ENCODE measurements at regions not wholly inside any gene's neighbourhood (a gene's known extent, or its start where the extent isn't known, plus 50 kb on each side); places are given as distances from the start of the nearest gene placed in this dataset.

DNA sequence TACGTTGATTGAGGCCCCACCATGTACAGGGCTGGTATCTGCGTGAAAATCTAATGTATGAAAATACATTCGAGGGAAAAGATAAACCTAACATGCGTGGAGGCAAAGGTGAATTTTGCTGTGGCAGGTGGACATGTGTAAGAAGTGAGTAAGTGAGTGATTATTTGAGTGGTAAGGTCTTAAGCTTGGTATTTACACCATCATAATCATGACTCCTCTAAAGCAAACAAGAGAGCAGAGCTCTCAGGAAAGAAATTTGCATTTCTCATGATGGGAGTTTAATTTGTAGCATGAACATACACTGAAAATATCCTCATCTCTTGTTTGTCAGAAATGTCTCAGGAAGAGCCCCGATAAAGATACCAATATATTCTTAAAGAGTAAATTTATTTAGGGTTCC lies 260.6 kb downstream of the PSAT1 start:
- intact Hi-C loops (cut with micrococcal nuclease; ENCODE audit: unreplicated experiment) = no loop called here

DNA sequence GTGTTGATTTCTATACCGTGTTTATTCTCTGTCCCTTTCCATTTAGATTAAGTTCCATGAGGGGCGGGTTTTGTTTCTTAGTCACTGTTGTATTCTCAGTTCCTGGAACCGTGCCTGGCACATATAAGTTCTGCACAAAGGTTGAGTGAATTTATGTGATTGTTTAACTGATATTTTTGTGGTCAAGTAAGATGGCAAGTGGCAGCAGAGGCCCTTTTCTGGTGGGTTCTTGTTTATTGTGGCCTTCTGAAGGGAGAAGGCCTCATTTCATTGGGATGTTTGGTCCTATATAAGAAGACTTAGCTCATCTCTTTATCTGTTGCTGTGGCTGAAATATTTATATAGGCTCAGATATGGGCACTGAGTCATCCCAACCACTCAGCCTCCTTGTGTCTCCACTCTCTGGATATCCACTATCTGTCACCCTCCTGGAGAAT lies 262.5 kb downstream of the PSAT1 start:
- CTCF ChIA-PET = no interaction called here
- H3K4me1 Mint-ChIP-seq (ENCODE audit: low read depth, unreplicated experiment) = no peaks in the 10 kb centered on the region
- no peaks in the 10 kb centered on the region for H3K27me3 Mint-ChIP-seq (ENCODE audit: unreplicated experiment)

More for the DNA sequence above, 260.6 kb downstream of the PSAT1 start:
- Mint-ChIP-seq H3K9me3 (ENCODE audit: low read depth, unreplicated experiment) (peaks cover 2% of the 10 kb centered on the region), H3K27ac (ENCODE audit: unreplicated experiment) (no peak overlapping the region), H3K36me3 (ENCODE audit: insufficient read depth, unreplicated experiment) (no peaks in the 10 kb centered on the region), H3K27me3 (ENCODE audit: unreplicated experiment) (no peaks in the 10 kb centered on the region), H3K4me1 (ENCODE audit: low read depth, unreplicated experiment) (no peaks in the 10 kb centered on the region), H3K4me3 (ENCODE audit: low read depth, unreplicated experiment) (no peak overlapping the region)
- TF ChIP-seq, protein P1, sequence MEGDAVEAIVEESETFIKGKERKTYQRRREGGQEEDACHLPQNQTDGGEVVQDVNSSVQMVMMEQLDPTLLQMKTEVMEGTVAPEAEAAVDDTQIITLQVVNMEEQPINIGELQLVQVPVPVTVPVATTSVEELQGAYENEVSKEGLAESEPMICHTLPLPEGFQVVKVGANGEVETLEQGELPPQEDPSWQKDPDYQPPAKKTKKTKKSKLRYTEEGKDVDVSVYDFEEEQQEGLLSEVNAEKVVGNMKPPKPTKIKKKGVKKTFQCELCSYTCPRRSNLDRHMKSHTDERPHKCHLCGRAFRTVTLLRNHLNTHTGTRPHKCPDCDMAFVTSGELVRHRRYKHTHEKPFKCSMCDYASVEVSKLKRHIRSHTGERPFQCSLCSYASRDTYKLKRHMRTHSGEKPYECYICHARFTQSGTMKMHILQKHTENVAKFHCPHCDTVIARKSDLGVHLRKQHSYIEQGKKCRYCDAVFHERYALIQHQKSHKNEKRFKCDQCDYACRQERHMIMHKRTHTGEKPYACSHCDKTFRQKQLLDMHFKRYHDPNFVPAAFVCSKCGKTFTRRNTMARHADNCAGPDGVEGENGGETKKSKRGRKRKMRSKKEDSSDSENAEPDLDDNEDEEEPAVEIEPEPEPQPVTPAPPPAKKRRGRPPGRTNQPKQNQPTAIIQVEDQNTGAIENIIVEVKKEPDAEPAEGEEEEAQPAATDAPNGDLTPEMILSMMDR (IDR thresholded peaks at IDR 0.05; ENCODE audit: unreplicated experiment) = no peak
- CTCF ChIA-PET = no interaction called here
- BruUV-seq (replicated peaks) = no TSS peak
- DNase-seq = no peak

DNA sequence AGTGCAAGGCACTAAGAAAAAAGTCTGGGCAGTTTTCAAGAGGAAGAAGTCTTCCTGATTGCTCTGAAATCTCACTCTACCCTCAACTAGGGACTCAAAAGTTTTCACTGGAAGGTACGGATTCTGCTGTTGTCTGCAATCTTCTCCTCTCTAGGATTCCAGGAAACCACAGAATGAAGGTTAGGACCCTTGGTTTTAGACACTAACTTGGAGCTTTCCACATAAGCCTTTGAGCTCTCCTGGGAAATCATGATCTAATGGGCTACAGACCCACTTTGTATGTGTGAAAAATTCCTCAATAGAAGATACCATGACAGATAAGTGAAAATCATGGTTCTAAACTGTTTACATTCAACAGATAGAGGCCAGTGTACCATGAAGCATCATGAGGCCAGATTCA lies 265.1 kb downstream of the PSAT1 start:
- Mint-ChIP-seq H3K9me3 (ENCODE audit: low read depth, unreplicated experiment) (no peaks in the 10 kb centered on the region), H3K4me3 (ENCODE audit: low read depth, unreplicated experiment) (no peak overlapping the region), H3K27ac (ENCODE audit: unreplicated experiment) (no peak overlapping the region), H3K27me3 (ENCODE audit: unreplicated experiment) (no peaks in the 10 kb centered on the region), H3K4me1 (ENCODE audit: low read depth, unreplicated experiment) (no peaks in the 10 kb centered on the region), H3K36me3 (ENCODE audit: insufficient read depth, unreplicated experiment) (no peaks in the 10 kb centered on the region)
- no peak for DNase-seq
- intact Hi-C loops (cut with micrococcal nuclease; ENCODE audit: unreplicated experiment) = no loop called here
- TF ChIP-seq, protein P1 (IDR thresholded peaks at IDR 0.05; ENCODE audit: unreplicated experiment) = no peak
- CTCF ChIA-PET = no interaction called here
- no TSS peak for BruUV-seq (replicated peaks)

More for the DNA sequence above, 262.5 kb downstream of the PSAT1 start:
- no peak for DNase-seq
- H3K36me3 Mint-ChIP-seq (ENCODE audit: insufficient read depth, unreplicated experiment) = no peaks in the 10 kb centered on the region
- TF ChIP-seq, protein P1 (IDR thresholded peaks at IDR 0.05; ENCODE audit: unreplicated experiment) = no peak
- intact Hi-C loops (cut with micrococcal nuclease; ENCODE audit: unreplicated experiment) = no loop called here
- BruUV-seq (replicated peaks) = no TSS peak
- H3K9me3 Mint-ChIP-seq (ENCODE audit: low read depth, unreplicated experiment) = peaks cover 2% of the 10 kb centered on the region
- H3K4me3 Mint-ChIP-seq (ENCODE audit: low read depth, unreplicated experiment) = no peak overlapping the region
- no peak overlapping the region for H3K27ac Mint-ChIP-seq (ENCODE audit: unreplicated experiment)

DNA sequence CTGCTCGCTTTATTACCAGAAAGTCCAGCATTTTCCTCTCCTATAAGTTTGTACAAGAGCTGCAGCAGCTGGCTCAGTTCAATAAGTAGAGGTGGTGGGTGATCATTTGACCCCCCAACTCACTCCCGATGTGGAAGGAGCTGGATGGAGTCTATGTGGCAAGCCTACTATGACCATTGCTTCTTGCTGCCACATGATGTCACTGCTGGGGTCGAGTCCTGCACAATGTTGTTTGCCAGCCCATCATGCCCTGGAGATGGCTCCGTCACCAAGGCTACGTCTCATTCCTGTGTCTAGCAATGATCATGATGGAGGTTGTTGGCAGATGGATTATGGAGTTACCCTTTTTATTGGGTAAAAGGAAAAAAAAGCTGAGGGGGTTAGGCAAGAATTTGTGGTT lies 266.3 kb downstream of the PSAT1 start:
- H3K4me3 Mint-ChIP-seq (ENCODE audit: low read depth, unreplicated experiment) = no peak overlapping the region
- no peaks in the 10 kb centered on the region for H3K9me3 Mint-ChIP-seq (ENCODE audit: low read depth, unreplicated experiment)
- intact Hi-C loops (cut with micrococcal nuclease; ENCODE audit: unreplicated experiment) = no loop called here
- CTCF ChIA-PET = interaction anchor here (0.7 kb wide), 2 partner anchors 9 to 804 kb away, joined by 3 read pairs; no protein-coding TSS in a partner anchor
- no TSS peak for BruUV-seq (replicated peaks)
- H3K4me1 Mint-ChIP-seq (ENCODE audit: low read depth, unreplicated experiment) = no peaks in the 10 kb centered on the region
- TF ChIP-seq, protein P1 (IDR thresholded peaks at IDR 0.05; ENCODE audit: unreplicated experiment) = no peak
- H3K36me3 Mint-ChIP-seq (ENCODE audit: insufficient read depth, unreplicated experiment) = no peaks in the 10 kb centered on the region
- H3K27ac Mint-ChIP-seq (ENCODE audit: unreplicated experiment) = no peak overlapping the region
- DNase-seq = no peak
- no peaks in the 10 kb centered on the region for H3K27me3 Mint-ChIP-seq (ENCODE audit: unreplicated experiment)
